A549 (cell line): ENCODE measurements at regions not wholly inside any gene's neighbourhood (a gene's known extent, or its start where the extent isn't known, plus 50 kb on each side); places are given as distances from the start of the nearest gene placed in this dataset.

Experiments used
- ATAC-seq, 2 experiments: fragments of 200-7000 bp in 1 of 2; fragments of >200 bp in 1 of 2; cut with Nextera tagmentation in 1 of 2; cut with Tn5 transposase in 1 of 2; 3 replicates each; pipeline versions ENCODE4 v1.8.0 to v1.9.1; 2018 to 2020; ENCODE audit warnings: mild to moderate bottlenecking in 1 of 2, moderate library complexity in 1 of 2
- CTCF ChIA-PET: fragments of 300-600 bp; sonication (Branson Sonifier 250); formaldehyde crosslinking; extraction: SDS; loops from one replicate; lab custom pipeline; 2021; ENCODE audit warnings: antibody characterized with exemption, inconsistent platforms; lab: Yijun Ruan, JAX
- POLR2A ChIA-PET: fragments of 350-600 bp; formaldehyde crosslinking; extraction: SDS; loops from one replicate; lab custom pipeline; 2021; ENCODE audit warnings: antibody characterized with exemption, inconsistent platforms; lab: Yijun Ruan, JAX
- DNase-seq, 2 experiments: peaks; one replicate each; pipeline versions ENCODE4 v3.0.0 to v3.0.0-alpha.2; 2011 to 2016; ENCODE audit warnings: low read depth in 1 of 2, low spot score in 1 of 2
- FAIRE-seq: peaks from 2 replicates; lab custom pipeline; 2011; peaks lifted over from hg19 to GRCh38; lab: Jason Lieb, UNC
- H3K27ac ChIP-seq, 2 experiments: fragments of >200 bp; sonication (Bioruptor Twin); formaldehyde crosslinking; 3 replicates each; pipeline ENCODE4 v1.5.1; 2016 to 2017
- H3K4me1 ChIP-seq: fragments of >200 bp; sonication (Bioruptor Twin); formaldehyde crosslinking; 3 replicates; pipeline ENCODE4 v1.6.1; 2016
- H3K4me2 ChIP-seq: fragments of >200 bp; sonication (Bioruptor Twin); formaldehyde crosslinking; 3 replicates; pipeline ENCODE4 v1.6.1; 2016
- H3K4me3 ChIP-seq: fragments of >200 bp; sonication (Bioruptor Twin); formaldehyde crosslinking; 3 replicates; pipeline ENCODE4 v1.5.1; 2016
- H3K9me3 ChIP-seq: fragments of >200 bp; sonication (Bioruptor Twin); formaldehyde crosslinking; 3 replicates; pipeline ENCODE4 v1.6.1; 2016
- BCL3 ChIP-seq: fragments of >200 bp; sonication (Bioruptor Twin); formaldehyde crosslinking; IDR thresholded peaks from 3 replicates; pipeline ENCODE4 v1.6.1; 2016
- CBX2 ChIP-seq: fragments of 200-600 bp; sonication (generic); IDR thresholded peaks from 2 replicates; pipeline ENCODE4 v1.6.1; 2016; ENCODE audit warnings: low read depth, mild to moderate bottlenecking, borderline replicate concordance
- CEBPB ChIP-seq, 2 experiments: fragments of >200 bp in 1 of 2; sonication (Bioruptor Twin) in 1 of 2; formaldehyde crosslinking in 1 of 2; IDR thresholded peaks; 2 replicates each; pipeline ENCODE4 v1.6.1; 2012 to 2016
- E2F6 ChIP-seq: IDR thresholded peaks from 2 replicates; pipeline ENCODE4 v1.6.1; 2012; ENCODE audit warnings: low read depth, borderline replicate concordance
- ESRRA ChIP-seq: fragments of 150-350 bp; IDR thresholded peaks from 2 replicates; pipeline ENCODE4 v1.6.1; 2014; ENCODE audit warnings: mild to moderate bottlenecking, low read length, borderline replicate concordance
- FOXS1 ChIP-seq: fragments of 250-450 bp; sonication (Bioruptor Pico); IDR thresholded peaks from 2 replicates; pipeline ENCODE4 v1.5.0; 2020; ENCODE audit warnings: mild to moderate bottlenecking, moderate library complexity
- HEYL ChIP-seq: fragments of 250-450 bp; sonication (Bioruptor Pico); IDR thresholded peaks from 2 replicates; pipeline ENCODE4 v1.8.0; 2021; ENCODE audit warnings: mild to moderate bottlenecking, moderate library complexity
- HMGXB4 ChIP-seq: fragments of 250-450 bp; sonication (Bioruptor Pico); IDR thresholded peaks from 2 replicates; pipeline ENCODE4 v1.5.0; 2021; ENCODE audit warnings: mild to moderate bottlenecking, moderate library complexity, borderline replicate concordance
- HOXA7 ChIP-seq: fragments of 250-450 bp; sonication (Bioruptor Pico); IDR thresholded peaks from 2 replicates; pipeline ENCODE4 v1.5.0; 2020; ENCODE audit warnings: mild to moderate bottlenecking, moderate library complexity
- HOXB13 ChIP-seq: fragments of 250-450 bp; sonication (Bioruptor Pico); IDR thresholded peaks from 2 replicates; pipeline ENCODE4 v1.5.0; 2020; ENCODE audit warnings: low read depth, mild to moderate bottlenecking, moderate library complexity
- JUN ChIP-seq, 2 experiments: fragments of >200 bp; sonication (Bioruptor Twin); formaldehyde crosslinking; IDR thresholded peaks; 2 replicates in 1 of 2; 3 replicates in 1 of 2; pipeline ENCODE4 v1.6.1; 2016 to 2017
- MAX ChIP-seq: IDR thresholded peaks from 2 replicates; pipeline ENCODE4 v1.6.1; 2012
- NPAS2 ChIP-seq: fragments of 250-450 bp; sonication (Bioruptor Pico); IDR thresholded peaks from 2 replicates; pipeline ENCODE4 v1.8.0; 2022; ENCODE audit warnings: mild to moderate bottlenecking, moderate library complexity, borderline replicate concordance
- NR3C1 ChIP-seq: fragments of >200 bp; sonication (Bioruptor Twin); formaldehyde crosslinking; IDR thresholded peaks from 3 replicates; pipeline ENCODE4 v1.6.1; 2017
- PHF8 ChIP-seq: fragments of 200-600 bp; sonication (generic); IDR thresholded peaks from 2 replicates; pipeline ENCODE4 v1.6.1; 2016; ENCODE audit warnings: low read depth, mild to moderate bottlenecking, antibody characterized with exemption, moderate library complexity, borderline replicate concordance
- POLR2A ChIP-seq: IDR thresholded peaks from 2 replicates; pipeline ENCODE4 v1.6.1; 2012; ENCODE audit warnings: mild to moderate bottlenecking, low read length
- POLR2AphosphoS2 ChIP-seq: conservative IDR thresholded peaks from 2 replicates; pipeline ENCODE4 v1.6.1; 2012; ENCODE audit warnings: low read length, improper control_type of control experiment, inconsistent platforms
- RCOR1 ChIP-seq: fragments of 150-350 bp; IDR thresholded peaks from 2 replicates; pipeline ENCODE4 v1.6.1; 2014; ENCODE audit warnings: antibody characterized with exemption, low read length, low read depth
- REST ChIP-seq: fragments of 200-600 bp; sonication (generic); IDR thresholded peaks from 2 replicates; pipeline ENCODE4 v1.6.1; 2016; ENCODE audit warnings: antibody characterized with exemption, mild to moderate bottlenecking, moderate library complexity
- SMC3 ChIP-seq: fragments of >200 bp; sonication (Bioruptor Twin); formaldehyde crosslinking; IDR thresholded peaks from 3 replicates; pipeline ENCODE4 v1.6.1; 2018; ENCODE audit warnings: inconsistent platforms
- SREBF2 ChIP-seq: fragments of 450-650 bp; IDR thresholded peaks from 2 replicates; pipeline ENCODE4 v1.6.1; 2014; ENCODE audit warnings: mild to moderate bottlenecking, moderate library complexity
- TP53 ChIP-seq: fragments of 250-450 bp; sonication (Bioruptor Pico); IDR thresholded peaks from 2 replicates; pipeline ENCODE4 v1.5.0; 2021; ENCODE audit warnings: mild to moderate bottlenecking, moderate library complexity
- ZFP36 ChIP-seq: fragments of 450-650 bp; IDR thresholded peaks from 2 replicates; pipeline ENCODE4 v1.6.1; 2014; ENCODE audit warnings: borderline replicate concordance; ENCODE audit not compliant: partially characterized antibody
- ZSCAN20 ChIP-seq: fragments of 250-450 bp; sonication (Bioruptor Pico); IDR thresholded peaks from 2 replicates; pipeline ENCODE4 v1.8.0; 2022; ENCODE audit warnings: mild to moderate bottlenecking, moderate library complexity
- WGBS: methylation state at CpG from one replicate; pipeline ENCODE4 v1.1.6; 2017; ENCODE audit errors: missing lambda C conversion rate; 5-methylcytosine and 5-hydroxymethylcytosine counted together

- TF ChIP-seq REST = no peak
- TF ChIP-seq, all 56 proteins: peak for 0
Observed at GRCh38 chr12:105481392-105482300, 151.2 kb downstream of the C12orf75 start (continued).

- ChIA-PET CTCF (interaction anchor here (1.2 to 1.5 kb wide), 2 partner anchors 43 to 653 kb away, joined by 3 read pairs; no protein-coding TSS in a partner anchor), POLR2A (no interaction called here)
- ATAC-seq = no peak
- H3K4me3 ChIP-seq = no peak overlapping the region
- peaks cover 10% of the 10 kb centered on the region; the same call in 1 of the 3 replicates for H3K4me1 ChIP-seq
- H3K27ac ChIP-seq = no peak overlapping the region
- no peak overlapping the region for H3K4me2 ChIP-seq
- no peak for FAIRE-seq
- no peak for DNase-seq
- H3K9me3 ChIP-seq = no peaks in the 10 kb centered on the region
- 72% methylated on average over 1 of the region's 1 CpG for WGBS
- TF ChIP-seq HEYL (CRISPR knock-in tag) = no peak
- TF ChIP-seq PHF8 = no peak
- no peak for TF ChIP-seq FOXS1 (CRISPR knock-in tag)
- no peak for TF ChIP-seq ESRRA
- TF ChIP-seq HOXA7 (CRISPR knock-in tag) = no peak
- no peak for TF ChIP-seq BCL3
- no peak for TF ChIP-seq SMC3
- TF ChIP-seq NPAS2 = no peak
- no peak for TF ChIP-seq SREBF2
- TF ChIP-seq MAX = no peak
- TF ChIP-seq POLR2A = no peak
- no peak for TF ChIP-seq POLR2AphosphoS2
- TF ChIP-seq HOXB13 (CRISPR knock-in tag) = no peak
- no peak for TF ChIP-seq RCOR1
- TF ChIP-seq CEBPB (IDR thresholded peaks at IDR 0.05) = no peak
- no peak for TF ChIP-seq TP53 (CRISPR knock-in tag)
- no peak for TF ChIP-seq NR3C1
- no peak for TF ChIP-seq E2F6
- TF ChIP-seq CBX2 = no peak
Observed at GRCh38 chr12:105482951-105483350, 152.5 kb downstream of the C12orf75 start.

- no peak for DNase-seq
- Histone ChIP-seq H3K4me1 (peaks cover 10% of the 10 kb centered on the region; the same call in 1 of the 3 replicates), H3K27ac (no peak overlapping the region), H3K9me3 (no peaks in the 10 kb centered on the region)
- CTCF ChIA-PET = interaction anchor here (1.5 kb wide), 1 partner anchor 42 kb away, joined by 3 read pairs; no protein-coding TSS in a partner anchor
- no peak for FAIRE-seq
- POLR2A ChIA-PET = no interaction called here
- TF ChIP-seq HOXB13 (CRISPR knock-in tag) = no peak
- no peak for TF ChIP-seq HMGXB4 (CRISPR knock-in tag)
- TF ChIP-seq ZFP36 = no peak
- no peak for TF ChIP-seq JUN (IDR thresholded peaks at IDR 0.05)
- no peak for TF ChIP-seq ZSCAN20
- TF ChIP-seq CBX2 = no peak
- TF ChIP-seq E2F6 = no peak
- TF ChIP-seq, all 56 proteins: peak for 0
- Histone ChIP-seq H3K4me3 (no peak overlapping the region), H3K4me2 (no peak overlapping the region)
- ATAC-seq = no peak
Observed at GRCh38 chr12:105483691-105484090, 153.2 kb downstream of the C12orf75 start.
